SU-DHL-6 (cell line): ENCODE measurements at regions not wholly inside any gene's neighbourhood (a gene's known extent, or its start where the extent isn't known, plus 50 kb on each side); places are given as distances from the start of the nearest gene placed in this dataset.

Experiments used
- EZH2phosphoT487 ChIP-seq: fragments of 200-600 bp; sonication (generic), shearing (Covaris generic); conservative IDR thresholded peaks from 2 replicates; pipeline ENCODE4 v1.6.1; 2018; ENCODE audit warnings: mild to moderate bottlenecking, antibody characterized with exemption, low read length, moderate library complexity, mixed read lengths
- TF ChIP-seq, protein P1 (sequence below): fragments of 200-600 bp; sonication (generic); IDR thresholded peaks from one replicate; pipeline ENCODE4 v1.5.1; 2017; ENCODE audit warnings: antibody characterized with exemption, mild to moderate bottlenecking, low read length, moderate library complexity; ENCODE audit not compliant: insufficient read depth, poor library complexity, severe bottlenecking

DNA sequence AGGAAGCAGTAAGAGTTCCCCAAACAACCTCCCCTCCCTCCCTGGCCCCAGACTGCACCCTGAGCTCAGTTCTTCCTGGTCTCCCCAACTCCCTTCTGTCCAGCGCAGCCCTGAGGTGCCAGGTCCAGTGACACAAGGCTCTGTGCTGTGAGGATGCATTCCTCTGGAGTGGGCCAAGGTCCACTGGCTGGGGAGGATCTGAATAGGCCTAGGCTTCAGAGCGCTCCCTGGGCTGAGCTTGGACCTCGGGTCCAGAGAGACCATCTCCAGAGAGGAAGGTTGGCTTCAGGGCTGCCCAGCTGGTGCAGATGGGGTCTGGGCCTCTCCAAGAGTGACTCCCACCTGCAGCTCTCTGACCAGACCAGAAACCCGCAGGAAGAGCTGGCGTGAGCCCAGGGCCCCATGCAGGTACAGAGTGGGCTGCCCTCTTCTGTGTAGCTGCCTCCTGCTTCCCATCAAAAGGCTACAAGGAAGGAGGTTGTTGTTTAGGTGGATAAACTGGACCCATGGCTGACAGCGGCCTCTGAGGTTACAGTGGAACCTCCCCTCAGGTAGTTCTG lies 52.3 kb upstream of the MLN start:
- TF ChIP-seq, protein P1, sequence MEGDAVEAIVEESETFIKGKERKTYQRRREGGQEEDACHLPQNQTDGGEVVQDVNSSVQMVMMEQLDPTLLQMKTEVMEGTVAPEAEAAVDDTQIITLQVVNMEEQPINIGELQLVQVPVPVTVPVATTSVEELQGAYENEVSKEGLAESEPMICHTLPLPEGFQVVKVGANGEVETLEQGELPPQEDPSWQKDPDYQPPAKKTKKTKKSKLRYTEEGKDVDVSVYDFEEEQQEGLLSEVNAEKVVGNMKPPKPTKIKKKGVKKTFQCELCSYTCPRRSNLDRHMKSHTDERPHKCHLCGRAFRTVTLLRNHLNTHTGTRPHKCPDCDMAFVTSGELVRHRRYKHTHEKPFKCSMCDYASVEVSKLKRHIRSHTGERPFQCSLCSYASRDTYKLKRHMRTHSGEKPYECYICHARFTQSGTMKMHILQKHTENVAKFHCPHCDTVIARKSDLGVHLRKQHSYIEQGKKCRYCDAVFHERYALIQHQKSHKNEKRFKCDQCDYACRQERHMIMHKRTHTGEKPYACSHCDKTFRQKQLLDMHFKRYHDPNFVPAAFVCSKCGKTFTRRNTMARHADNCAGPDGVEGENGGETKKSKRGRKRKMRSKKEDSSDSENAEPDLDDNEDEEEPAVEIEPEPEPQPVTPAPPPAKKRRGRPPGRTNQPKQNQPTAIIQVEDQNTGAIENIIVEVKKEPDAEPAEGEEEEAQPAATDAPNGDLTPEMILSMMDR = no peak
- TF ChIP-seq EZH2phosphoT487 = no peak
